ENCODE measurements at regions not wholly inside any gene's neighbourhood (a gene's known extent, or its start where the extent isn't known, plus 50 kb on each side); places are given as distances from the start of the nearest gene placed in this dataset.
"Not testable (repeated sequence)": the region's sequence is repeated elsewhere in the genome, so short reads cannot be mapped to it uniquely, and the experiment has no call there.

- no peaks in the 10 kb centered on the region for H3K4me1 ChIP-seq (ENCODE audit: insufficient read depth, poor library complexity, severe bottlenecking)
- H3K27ac ChIP-seq (ENCODE audit: poor library complexity, severe bottlenecking), result no peak overlapping the region
- DNase-seq (ENCODE audit: low spot score) (no peak), ATAC-seq (ENCODE audit: low read depth) (no peak)
- H3K4me3 ChIP-seq (ENCODE audit: severe bottlenecking), result no peak overlapping the region
- H3K9me3 ChIP-seq (ENCODE audit: severe bottlenecking), result no peaks in the 10 kb centered on the region
- no peaks in the 10 kb centered on the region for H3K27me3 ChIP-seq (ENCODE audit: insufficient read depth, poor library complexity, severe bottlenecking)
- TF ChIP-seq, protein P1, sequence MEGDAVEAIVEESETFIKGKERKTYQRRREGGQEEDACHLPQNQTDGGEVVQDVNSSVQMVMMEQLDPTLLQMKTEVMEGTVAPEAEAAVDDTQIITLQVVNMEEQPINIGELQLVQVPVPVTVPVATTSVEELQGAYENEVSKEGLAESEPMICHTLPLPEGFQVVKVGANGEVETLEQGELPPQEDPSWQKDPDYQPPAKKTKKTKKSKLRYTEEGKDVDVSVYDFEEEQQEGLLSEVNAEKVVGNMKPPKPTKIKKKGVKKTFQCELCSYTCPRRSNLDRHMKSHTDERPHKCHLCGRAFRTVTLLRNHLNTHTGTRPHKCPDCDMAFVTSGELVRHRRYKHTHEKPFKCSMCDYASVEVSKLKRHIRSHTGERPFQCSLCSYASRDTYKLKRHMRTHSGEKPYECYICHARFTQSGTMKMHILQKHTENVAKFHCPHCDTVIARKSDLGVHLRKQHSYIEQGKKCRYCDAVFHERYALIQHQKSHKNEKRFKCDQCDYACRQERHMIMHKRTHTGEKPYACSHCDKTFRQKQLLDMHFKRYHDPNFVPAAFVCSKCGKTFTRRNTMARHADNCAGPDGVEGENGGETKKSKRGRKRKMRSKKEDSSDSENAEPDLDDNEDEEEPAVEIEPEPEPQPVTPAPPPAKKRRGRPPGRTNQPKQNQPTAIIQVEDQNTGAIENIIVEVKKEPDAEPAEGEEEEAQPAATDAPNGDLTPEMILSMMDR (IDR thresholded peaks at IDR 0.05; ENCODE audit: poor library complexity, severe bottlenecking), result no peak
- no peaks in the 10 kb centered on the region for H3K36me3 ChIP-seq (ENCODE audit: low read depth)
Measured at GRCh38 chr6:4412077-4412476, 276.7 kb upstream of the ECI2 start.

- not testable (repeated sequence) for H3K4me3 ChIP-seq (ENCODE audit: severe bottlenecking); ATAC-seq (ENCODE audit: low read depth); H3K36me3 ChIP-seq (ENCODE audit: low read depth); DNase-seq (ENCODE audit: low spot score); H3K27ac ChIP-seq (ENCODE audit: poor library complexity, severe bottlenecking); H3K4me1 ChIP-seq (ENCODE audit: insufficient read depth, poor library complexity, severe bottlenecking); H3K9me3 ChIP-seq (ENCODE audit: severe bottlenecking); H3K27me3 ChIP-seq (ENCODE audit: insufficient read depth, poor library complexity, severe bottlenecking)
Measured at GRCh38 chr6:4407710-4408109, 272.3 kb upstream of the ECI2 start.

GRCh38 chr6:4405621-4406212 lies 270.3 kb upstream of the ECI2 start:
- Histone ChIP-seq H3K4me3 (ENCODE audit: severe bottlenecking) (no peak overlapping the region), H3K36me3 (ENCODE audit: low read depth) (no peaks in the 10 kb centered on the region), H3K9me3 (ENCODE audit: severe bottlenecking) (no peaks in the 10 kb centered on the region), H3K4me1 (ENCODE audit: insufficient read depth, poor library complexity, severe bottlenecking) (peaks cover 12% of the 10 kb centered on the region), H3K27me3 (ENCODE audit: insufficient read depth, poor library complexity, severe bottlenecking) (no peaks in the 10 kb centered on the region), H3K27ac (ENCODE audit: poor library complexity, severe bottlenecking) (no peak overlapping the region)
- no peak for DNase-seq (ENCODE audit: low spot score)
- no peak for ATAC-seq (ENCODE audit: low read depth)
- TF ChIP-seq, protein P1 (IDR thresholded peaks at IDR 0.05; ENCODE audit: poor library complexity, severe bottlenecking), result no peak

- Histone ChIP-seq H3K36me3 (ENCODE audit: low read depth) (no peaks in the 10 kb centered on the region), H3K4me1 (ENCODE audit: insufficient read depth, poor library complexity, severe bottlenecking) (peaks cover 12% of the 10 kb centered on the region), H3K4me3 (ENCODE audit: severe bottlenecking) (no peak overlapping the region), H3K27ac (ENCODE audit: poor library complexity, severe bottlenecking) (no peak overlapping the region), H3K9me3 (ENCODE audit: severe bottlenecking) (no peaks in the 10 kb centered on the region), H3K27me3 (ENCODE audit: insufficient read depth, poor library complexity, severe bottlenecking) (no peaks in the 10 kb centered on the region)
- no peak for DNase-seq (ENCODE audit: low spot score)
- no peak for ATAC-seq (ENCODE audit: low read depth)
- TF ChIP-seq, protein P1 (IDR thresholded peaks at IDR 0.05; ENCODE audit: poor library complexity, severe bottlenecking), result no peak
Measured at GRCh38 chr6:4404415-4404814, 269.0 kb upstream of the ECI2 start.

DNA sequence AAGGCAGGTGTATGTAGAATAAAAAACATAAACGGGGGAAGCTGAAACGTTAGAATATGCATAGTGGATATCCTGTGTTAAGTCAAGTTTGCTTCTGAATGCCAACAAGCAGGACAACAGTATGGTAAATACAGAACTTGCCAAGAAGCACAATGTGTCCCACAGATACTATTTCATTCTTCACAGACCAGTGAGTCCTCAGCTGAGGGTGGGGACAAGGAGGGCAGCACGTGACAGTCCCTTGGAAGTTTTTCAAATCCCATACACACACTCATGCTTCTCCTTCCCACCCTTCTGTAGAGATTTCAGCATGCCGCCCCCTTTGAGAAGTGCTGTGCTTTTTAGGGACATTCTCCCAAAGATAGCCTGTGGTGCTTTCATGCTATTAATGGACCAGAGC lies 268.5 kb upstream of the ECI2 start:
- TF ChIP-seq, protein P1 (IDR thresholded peaks at IDR 0.05; ENCODE audit: poor library complexity, severe bottlenecking), result no peak
- H3K36me3 ChIP-seq (ENCODE audit: low read depth), result no peaks in the 10 kb centered on the region
- no peaks in the 10 kb centered on the region for H3K9me3 ChIP-seq (ENCODE audit: severe bottlenecking)
- H3K27ac ChIP-seq (ENCODE audit: poor library complexity, severe bottlenecking), result no peak overlapping the region
- DNase-seq (ENCODE audit: low spot score), result no peak
- H3K4me1 ChIP-seq (ENCODE audit: insufficient read depth, poor library complexity, severe bottlenecking), result peaks cover 12% of the 10 kb centered on the region
- H3K4me3 ChIP-seq (ENCODE audit: severe bottlenecking), result no peak overlapping the region
- no peak for ATAC-seq (ENCODE audit: low read depth)
- H3K27me3 ChIP-seq (ENCODE audit: insufficient read depth, poor library complexity, severe bottlenecking), result no peaks in the 10 kb centered on the region

All from RWPE2 (cell line).